ENCODE measurements at regions not wholly inside any gene's neighbourhood (a gene's known extent, or its start where the extent isn't known, plus 50 kb on each side); places are given as distances from the start of the nearest gene placed in this dataset.

GRCh38 chr4:59217910-59218631, 1982.1 kb upstream of the ADGRL3 start:
- Mint-ChIP-seq H3K27ac (no peak overlapping the region), H3K27me3 (ENCODE audit: low read depth) (no peaks in the 10 kb centered on the region), H3K4me1 (no peaks in the 10 kb centered on the region), H3K9me3 (no peaks in the 10 kb centered on the region), H3K4me3 (no peak overlapping the region), H3K36me3 (ENCODE audit: insufficient read depth in 1 of 3, low read depth in 3 of 3) (no peaks in the 10 kb centered on the region)
- no peak for TF ChIP-seq CTCF (conservative IDR thresholded peaks at IDR 0.05)
- no peak overlapping the region for H2BK15ac ChIP-seq (ENCODE audit: low read depth, low read length)
- no peak overlapping the region for H3K4ac ChIP-seq (ENCODE audit: low read depth, low read length)
- no peaks in the 10 kb centered on the region for H3K9me3 ChIP-seq (ENCODE audit: control insufficient read depth, low read depth, low read length)
- no peak overlapping the region for H4K91ac ChIP-seq (ENCODE audit: insufficient read length, low read depth, low read length)
- no CpG with 5 or more reads among the region's 5 CpGs for WGBS (ENCODE audit: extremely low coverage, insufficient read length, low lambda C conversion rate)
- H3K14ac ChIP-seq (ENCODE audit: insufficient read depth, low read length), result no peak overlapping the region
- H3T11ph ChIP-seq (ENCODE audit: low read length), result no peak overlapping the region
- no peak overlapping the region for H3K18ac ChIP-seq (ENCODE audit: insufficient read length, low read depth, low read length)
- H3K23ac ChIP-seq (ENCODE audit: insufficient read length, low read depth, low read length), result no peak overlapping the region
- no peak overlapping the region for H4K5ac ChIP-seq (ENCODE audit: insufficient read length, low read depth, low read length)
- H3K4me1 ChIP-seq (ENCODE audit: insufficient read depth, low read length), result no peaks in the 10 kb centered on the region
- H2AFZ ChIP-seq (ENCODE audit: low read length), result no peak overlapping the region
- no peak overlapping the region for H3K27ac ChIP-seq (ENCODE audit: insufficient read length, low read depth, low read length)
- no peak overlapping the region for H2BK5ac ChIP-seq (ENCODE audit: insufficient read length, low read length)
- no peak overlapping the region for H4K8ac ChIP-seq (replicated peaks; ENCODE audit: insufficient read length, low read depth, low read length)
- H3K23me2 ChIP-seq (ENCODE audit: insufficient read length, low read depth, low read length, poor library complexity, severe bottlenecking), result no peaks in the 10 kb centered on the region
- no peak for DNase-seq
- no peak overlapping the region for H2AK5ac ChIP-seq (ENCODE audit: insufficient read length, low read length)
- no peak overlapping the region for H2BK20ac ChIP-seq (ENCODE audit: low read depth, low read length, poor library complexity, severe bottlenecking)
- H3K27me3 ChIP-seq (ENCODE audit: insufficient read depth, low read length), result no peaks in the 10 kb centered on the region
- H3K79me2 ChIP-seq (ENCODE audit: insufficient read depth, low read length), result no peaks in the 10 kb centered on the region
- H3K9ac ChIP-seq (ENCODE audit: extremely low read depth, insufficient read length, low read length), result no peak overlapping the region
- H4K20me1 ChIP-seq (ENCODE audit: control insufficient read depth, insufficient read depth, insufficient read length), result no peaks in the 10 kb centered on the region
- no peak overlapping the region for H2BK12ac ChIP-seq (ENCODE audit: insufficient read length, low read depth, low read length)
- H3K79me1 ChIP-seq (ENCODE audit: insufficient read depth, low read depth, low read length, poor library complexity, severe bottlenecking), result no peaks in the 10 kb centered on the region
- H3K56ac ChIP-seq (ENCODE audit: insufficient read length, low read depth, low read length), result no peak overlapping the region
- H2BK120ac ChIP-seq (ENCODE audit: low read depth, low read length, poor library complexity, severe bottlenecking), result no peak overlapping the region
- H3K4me2 ChIP-seq (ENCODE audit: insufficient read depth, insufficient read length, low read length), result no peak overlapping the region

All from H9 (cell line).